OCI-LY3 (cell line): ENCODE measurements at regions not wholly inside any gene's neighbourhood (a gene's known extent, or its start where the extent isn't known, plus 50 kb on each side); places are given as distances from the start of the nearest gene placed in this dataset.

Experiments
- EZH2phosphoT487 ChIP-seq: fragments of 200-600 bp; shearing (Covaris generic); IDR thresholded peaks from 2 replicates; pipeline ENCODE4 v1.6.1; 2018; ENCODE audit warnings: antibody characterized with exemption, mixed run types, low read depth
- TF ChIP-seq, protein P1 (sequence below): fragments of 200-600, 300-600 bp; sonication (generic); IDR thresholded peaks from 2 replicates; pipeline ENCODE4 v1.5.1; 2014; ENCODE audit warnings: antibody characterized with exemption, low read length, low read depth

DNA sequence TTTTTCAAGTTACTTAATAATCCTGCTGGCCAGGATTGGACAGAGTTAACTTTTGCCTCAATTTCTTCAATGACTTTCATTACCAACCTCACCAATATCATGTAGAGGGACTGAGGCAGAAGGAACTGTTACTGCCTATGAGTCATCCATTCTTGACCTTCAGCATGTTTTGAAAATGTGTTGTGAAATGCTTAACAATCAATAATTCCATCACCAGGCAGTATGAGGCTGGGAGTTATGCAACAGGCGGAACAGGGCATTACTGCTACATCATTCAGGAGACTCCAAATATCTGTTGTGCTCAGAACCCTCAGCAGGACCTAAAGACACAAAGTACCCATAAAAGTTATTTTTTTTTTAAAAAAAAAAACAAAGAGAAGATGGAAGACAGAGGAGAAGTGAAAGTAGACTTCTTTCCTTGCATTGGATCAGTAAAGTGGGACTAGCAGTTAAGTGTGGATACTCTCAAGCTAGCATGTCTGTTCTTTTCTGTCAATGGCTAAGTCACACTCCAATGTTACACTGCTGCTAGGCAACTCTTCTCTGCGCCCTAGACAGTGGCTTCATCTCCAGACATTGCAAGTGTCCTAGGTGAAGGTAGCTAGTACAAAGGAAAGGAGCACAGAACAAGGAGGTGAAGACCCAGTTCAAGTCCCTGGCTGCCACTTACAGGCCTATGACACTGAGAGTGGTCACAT, 184.9 kb upstream of the LPP start:
- TF ChIP-seq, protein P1, sequence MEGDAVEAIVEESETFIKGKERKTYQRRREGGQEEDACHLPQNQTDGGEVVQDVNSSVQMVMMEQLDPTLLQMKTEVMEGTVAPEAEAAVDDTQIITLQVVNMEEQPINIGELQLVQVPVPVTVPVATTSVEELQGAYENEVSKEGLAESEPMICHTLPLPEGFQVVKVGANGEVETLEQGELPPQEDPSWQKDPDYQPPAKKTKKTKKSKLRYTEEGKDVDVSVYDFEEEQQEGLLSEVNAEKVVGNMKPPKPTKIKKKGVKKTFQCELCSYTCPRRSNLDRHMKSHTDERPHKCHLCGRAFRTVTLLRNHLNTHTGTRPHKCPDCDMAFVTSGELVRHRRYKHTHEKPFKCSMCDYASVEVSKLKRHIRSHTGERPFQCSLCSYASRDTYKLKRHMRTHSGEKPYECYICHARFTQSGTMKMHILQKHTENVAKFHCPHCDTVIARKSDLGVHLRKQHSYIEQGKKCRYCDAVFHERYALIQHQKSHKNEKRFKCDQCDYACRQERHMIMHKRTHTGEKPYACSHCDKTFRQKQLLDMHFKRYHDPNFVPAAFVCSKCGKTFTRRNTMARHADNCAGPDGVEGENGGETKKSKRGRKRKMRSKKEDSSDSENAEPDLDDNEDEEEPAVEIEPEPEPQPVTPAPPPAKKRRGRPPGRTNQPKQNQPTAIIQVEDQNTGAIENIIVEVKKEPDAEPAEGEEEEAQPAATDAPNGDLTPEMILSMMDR: no peak
- TF ChIP-seq EZH2phosphoT487: no peak
